Hematopoietic multipotent progenitor cell treated with erythropoietin and hydrocortisone succinate and interleukin-3 and kit ligand, for 15 days (in vitro differentiated cells): ENCODE measurements at regions not wholly inside any gene's neighbourhood (a gene's known extent, or its start where the extent isn't known, plus 50 kb on each side); places are given as distances from the start of the nearest gene placed in this dataset.

ENCODE experiments used
- DNase-seq: peaks from one replicate; pipeline ENCODE4 v3.0.0-alpha.2; 2015; ENCODE audit warnings: low spot score

DNA sequence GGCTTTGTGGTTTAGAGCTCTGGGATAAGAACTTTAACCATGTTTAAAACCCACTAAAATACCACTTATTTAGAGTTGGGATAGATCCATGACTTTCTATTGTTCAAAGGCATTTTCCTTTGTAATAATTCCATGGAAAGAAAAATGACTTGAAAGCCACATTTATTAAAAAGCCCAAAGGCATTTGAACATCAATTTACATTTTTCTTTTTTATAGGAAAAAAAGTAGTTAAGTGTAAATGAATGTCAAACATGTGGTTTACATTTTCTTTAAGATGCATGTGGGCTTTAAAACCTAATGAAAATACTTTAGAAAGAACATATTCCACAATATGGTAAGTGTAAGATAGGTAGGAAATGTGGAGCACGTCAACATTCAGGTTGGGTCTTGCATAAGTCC lies 443.2 kb downstream of the TOX3 start:
- no peak for DNase-seq

DNA sequence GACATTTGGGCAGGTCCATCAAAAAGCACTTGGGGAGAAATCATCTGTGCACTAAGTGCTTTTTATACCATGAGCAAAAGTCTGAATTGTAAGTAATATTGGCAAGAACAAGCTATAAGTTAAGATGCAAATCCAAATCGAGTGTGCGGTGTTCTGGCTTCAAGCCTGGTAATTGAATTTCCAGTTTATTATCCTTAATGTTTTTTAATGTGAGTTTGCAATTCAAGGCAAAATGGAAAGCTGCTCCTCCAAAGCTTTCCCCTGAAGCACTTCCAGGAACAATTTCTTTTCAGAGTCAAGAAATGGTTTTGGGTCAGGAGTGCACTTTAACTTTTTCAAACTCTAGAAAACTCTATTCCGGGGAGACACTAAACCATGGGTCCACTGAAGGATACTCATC lies 445.7 kb downstream of the TOX3 start:
- no peak for DNase-seq

DNA sequence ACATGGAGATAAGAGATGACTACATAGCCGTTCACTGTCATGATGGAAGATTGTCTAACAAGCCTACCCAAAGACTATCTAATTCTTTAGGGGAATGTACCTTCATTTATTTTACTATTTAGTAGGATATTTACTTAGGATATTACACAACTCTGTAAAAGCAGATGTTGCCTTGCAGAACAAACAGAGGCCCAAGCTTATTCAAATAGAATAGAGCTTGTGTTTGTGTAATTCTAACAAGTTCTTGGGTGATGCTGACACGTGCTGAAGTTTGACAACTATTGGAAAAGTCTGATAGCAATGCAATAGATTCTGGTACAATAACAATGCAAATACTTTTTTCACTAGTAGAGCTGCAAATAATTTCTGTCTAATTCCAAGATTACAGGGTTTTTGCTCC lies 447.6 kb downstream of the TOX3 start:
- DNase-seq, result no peak

DNA sequence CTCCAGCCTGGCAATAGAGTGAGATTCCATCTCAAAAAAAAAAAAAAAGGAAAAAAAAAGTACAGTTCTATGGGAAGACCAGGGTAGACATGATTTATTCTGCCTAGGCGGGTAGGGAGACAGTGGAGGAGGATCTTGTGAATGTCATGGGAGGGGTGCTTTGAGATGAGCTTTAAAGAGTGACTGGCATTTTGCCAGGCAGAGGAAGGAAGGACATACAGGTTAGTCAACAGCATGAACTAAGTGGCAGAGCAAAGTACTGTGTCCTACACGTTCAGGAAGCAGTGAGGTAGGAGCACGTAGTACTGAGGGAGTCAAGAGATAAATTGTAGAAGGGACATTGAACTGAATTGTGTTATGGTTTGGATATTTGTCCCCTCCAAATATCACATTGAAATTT lies 451.5 kb downstream of the TOX3 start:
- no peak for DNase-seq

DNA sequence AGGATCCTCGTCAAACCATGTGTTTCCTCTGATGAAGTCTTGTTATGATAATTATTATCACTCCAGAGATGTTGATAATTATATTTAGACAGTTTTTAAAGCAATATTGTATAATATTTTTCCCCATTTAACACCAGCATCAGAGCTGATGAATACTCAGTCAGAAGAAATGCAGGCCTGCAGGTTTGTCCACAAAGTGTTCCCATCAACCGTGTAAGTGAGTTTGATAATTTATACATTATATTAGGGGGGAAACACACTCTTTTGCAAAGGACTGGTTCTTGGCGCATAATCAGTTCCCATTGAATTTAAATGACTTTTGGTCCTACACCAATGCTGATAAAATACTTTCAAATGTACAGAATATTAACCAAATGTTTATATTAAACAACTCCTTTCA lies 454.8 kb downstream of the TOX3 start:
- no peak for DNase-seq

DNA sequence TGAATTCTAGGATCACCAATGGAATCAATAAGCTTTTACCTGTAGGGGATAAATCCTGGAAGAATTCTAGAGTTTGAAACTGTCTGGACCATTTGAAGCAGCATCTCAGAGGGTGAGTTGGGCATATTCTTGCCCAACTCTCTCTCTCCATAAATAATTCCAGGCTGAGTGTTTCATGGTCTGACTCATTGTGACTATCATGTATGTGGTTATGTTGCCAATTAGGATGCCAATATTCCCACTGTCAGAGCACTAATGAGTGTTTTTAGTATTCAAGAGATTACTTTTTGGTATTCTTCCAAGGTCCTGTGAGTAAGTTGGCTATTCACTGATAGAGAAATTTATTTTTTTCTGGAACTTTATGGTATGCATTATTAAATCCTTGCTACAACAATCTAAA lies 456.9 kb downstream of the TOX3 start:
- no peak for DNase-seq

DNA sequence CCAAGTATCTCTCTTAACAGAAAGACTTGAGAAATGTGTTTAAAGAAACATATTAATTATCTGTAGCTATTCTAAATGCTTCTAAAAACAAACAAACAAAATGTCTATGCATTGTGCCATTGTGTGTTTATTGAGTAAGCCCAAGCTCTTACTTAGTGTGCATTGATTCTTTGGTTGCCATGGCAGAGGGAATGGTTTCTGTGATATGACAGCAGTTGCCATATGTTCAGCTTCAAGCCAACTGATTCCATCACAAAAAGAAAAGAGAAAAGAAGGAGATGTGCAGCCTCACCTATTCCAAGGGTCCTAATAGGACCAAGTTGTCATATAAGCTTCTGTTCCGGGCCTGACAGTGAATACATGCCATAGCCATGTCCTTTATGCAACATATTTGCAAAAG lies 457.5 kb downstream of the TOX3 start:
- DNase-seq, result no peak

DNA sequence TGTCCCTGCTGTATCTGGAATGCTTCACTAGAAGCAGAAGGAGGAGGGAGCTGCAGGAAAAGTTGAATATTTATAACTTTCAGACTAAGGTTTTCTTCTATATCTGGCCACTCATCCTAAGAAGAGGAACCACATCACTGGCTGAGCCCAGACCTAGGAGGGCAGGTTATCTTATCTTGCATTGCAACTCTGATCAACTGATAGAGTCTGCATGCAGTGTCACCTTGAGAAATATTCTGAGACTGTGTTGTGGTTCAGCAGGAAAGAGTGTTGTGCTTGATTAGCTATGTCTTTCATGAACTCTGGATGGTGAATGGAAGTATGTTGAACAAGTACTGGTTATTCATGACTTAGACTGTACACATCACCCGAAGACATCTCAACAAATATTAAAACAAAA lies 460.0 kb downstream of the TOX3 start:
- DNase-seq, result no peak

DNA sequence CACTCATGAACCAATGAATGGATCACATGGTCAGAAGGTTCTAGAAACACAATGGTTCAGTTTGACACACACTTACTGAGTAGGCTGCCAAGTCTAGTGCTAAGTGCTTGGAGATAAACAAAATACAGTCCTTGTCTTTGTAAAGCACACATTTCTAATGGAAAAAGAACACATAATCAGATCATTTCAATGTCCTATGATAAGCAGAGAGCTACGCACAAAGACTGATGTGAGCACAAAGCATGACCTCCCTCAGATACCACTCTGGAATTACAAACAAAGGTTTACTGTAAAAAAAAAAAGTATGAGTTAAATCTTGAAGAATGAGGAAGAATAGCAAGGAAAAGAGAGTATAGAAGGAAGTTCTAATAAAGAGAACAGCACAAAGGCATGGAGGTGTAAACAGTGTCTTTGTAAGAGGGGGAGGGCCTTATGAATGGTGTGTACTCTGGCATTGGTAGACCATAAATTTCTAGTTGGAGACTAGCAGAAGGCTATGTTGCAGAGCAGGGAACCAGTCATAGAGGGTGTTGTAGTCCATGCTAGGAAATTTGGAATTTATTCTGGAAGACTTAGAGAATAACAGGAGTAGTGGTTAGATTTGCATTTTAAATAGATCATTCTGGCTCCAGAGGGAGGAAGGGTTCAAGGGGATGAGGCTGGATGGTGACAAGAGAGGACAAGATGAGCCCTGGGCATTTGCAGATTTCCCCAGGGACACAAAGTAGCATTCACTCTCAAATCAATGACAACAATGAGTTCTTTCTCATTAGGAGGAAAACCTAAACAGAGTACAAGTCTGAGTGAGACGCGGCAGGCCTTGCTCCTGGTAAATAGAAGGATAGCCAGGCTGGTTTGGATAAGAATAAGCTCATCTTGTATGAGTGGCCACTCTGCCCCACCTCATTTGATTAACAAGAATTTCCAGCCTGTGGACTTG lies 468.0 kb downstream of the TOX3 start:
- no peak for DNase-seq

DNA sequence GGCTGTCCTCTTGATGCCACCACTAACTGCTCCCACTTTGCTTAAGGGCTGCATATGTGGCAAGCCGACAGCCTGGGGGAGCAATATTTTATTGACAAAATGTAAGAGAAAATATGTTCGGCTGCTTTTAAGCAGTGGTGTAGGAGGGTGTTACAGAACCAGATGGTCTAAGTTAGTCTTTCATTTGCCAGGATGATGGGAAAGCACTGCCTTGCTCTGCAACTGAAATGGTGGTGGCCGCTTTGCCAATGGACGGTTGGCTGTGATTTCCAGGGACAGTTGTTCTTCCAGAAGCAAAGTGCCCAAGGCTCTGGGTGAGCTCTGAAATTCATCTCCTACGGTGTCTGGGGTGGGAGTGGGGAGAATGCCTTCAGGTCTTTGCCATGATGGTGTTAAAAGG lies 469.3 kb downstream of the TOX3 start:
- no peak for DNase-seq

DNA sequence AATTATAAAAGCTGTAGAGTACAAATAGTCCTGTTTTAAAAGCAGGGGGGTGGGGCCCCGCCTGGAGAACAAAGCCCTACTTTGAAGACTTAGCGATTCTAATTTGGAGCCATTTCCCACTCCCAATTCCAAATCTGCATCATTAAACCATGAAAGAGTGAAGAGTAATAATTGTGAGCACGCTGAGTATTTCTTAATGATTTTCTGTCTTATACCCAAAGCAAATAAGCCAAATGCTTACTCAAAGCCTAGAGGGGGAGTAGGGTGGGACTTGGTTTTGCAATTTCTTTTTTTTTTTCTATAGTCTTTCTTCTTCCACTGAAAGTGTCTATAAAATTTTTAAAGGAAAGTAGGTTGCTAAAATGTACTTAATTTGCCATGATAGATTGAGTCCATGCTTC lies 470.1 kb downstream of the TOX3 start:
- no peak for DNase-seq

DNA sequence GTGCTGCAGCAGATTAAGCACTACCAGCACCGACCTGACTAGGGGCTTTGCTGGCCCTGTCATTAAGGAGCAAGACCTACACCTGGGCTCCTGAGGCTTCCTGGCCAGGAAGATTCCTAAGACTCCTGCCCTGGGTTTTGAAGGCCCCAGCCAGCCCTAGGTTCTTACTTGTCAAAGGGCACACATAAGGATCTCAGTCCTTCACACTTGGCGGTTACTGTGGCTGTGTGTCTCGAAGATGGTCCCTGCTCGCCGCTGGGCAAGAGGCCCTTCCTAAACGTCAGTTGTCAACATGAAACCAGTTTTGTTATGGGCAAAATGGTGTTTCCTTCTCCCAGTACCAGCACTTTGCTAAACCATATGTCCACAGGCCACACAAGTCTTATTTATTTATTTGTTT lies 470.6 kb downstream of the TOX3 start:
- DNase-seq, result no peak

DNA sequence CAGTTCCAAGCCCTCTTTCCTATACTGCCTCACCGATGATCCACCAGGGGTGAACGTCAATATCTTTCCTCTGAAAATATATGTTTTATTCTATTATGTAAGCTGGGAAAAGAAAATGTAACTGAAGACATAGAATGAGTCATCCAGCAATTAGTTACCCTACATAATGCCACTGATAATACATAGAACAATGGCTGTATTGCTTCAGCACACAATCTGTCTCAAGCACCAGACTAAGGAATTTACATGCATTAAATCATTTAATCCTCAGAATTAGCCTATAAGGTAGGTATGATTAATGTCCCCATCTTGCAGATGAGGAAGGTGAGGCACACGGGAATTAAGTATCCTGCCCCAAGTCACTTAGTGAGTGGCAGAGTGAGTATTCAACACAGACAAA lies 472.8 kb downstream of the TOX3 start:
- no peak for DNase-seq

DNA sequence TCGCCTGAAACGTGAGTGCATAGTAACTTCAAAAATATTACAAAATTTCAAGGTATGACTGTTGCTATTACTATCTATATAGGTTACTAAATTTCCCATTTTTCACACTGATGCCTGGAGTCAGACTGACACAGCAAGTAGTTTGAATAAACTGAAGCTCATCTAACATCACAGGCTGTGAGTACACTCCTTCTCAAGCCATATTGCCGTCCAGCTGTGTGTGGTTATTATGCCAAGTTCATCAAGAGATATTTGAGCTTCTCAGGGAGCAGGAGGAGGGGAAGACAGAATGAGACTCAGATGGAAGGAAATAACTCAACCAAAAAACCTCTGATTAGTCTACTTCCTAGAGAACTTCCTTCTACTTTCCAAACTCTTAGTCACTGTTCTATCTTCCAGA lies 473.9 kb downstream of the TOX3 start:
- DNase-seq, result no peak

DNA sequence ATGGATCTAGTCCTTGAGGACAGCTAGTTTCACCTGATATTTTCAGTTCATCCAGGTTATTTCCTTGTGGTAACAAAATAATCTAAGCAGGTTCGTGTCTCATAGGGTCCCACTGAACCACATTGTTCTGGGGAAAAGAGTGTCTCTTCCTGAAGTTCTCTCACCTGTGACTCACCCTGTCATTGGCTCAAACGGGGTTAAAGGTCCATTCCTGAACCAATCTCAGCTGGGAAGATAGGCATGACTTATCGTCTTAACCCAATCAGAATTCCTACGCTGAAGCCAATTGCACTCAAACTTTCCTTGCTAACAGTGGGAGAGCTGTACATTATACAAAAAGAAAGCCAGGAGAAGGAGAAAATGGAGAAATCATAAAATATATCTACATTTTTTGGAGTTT lies 475.8 kb downstream of the TOX3 start:
- no peak for DNase-seq

DNA sequence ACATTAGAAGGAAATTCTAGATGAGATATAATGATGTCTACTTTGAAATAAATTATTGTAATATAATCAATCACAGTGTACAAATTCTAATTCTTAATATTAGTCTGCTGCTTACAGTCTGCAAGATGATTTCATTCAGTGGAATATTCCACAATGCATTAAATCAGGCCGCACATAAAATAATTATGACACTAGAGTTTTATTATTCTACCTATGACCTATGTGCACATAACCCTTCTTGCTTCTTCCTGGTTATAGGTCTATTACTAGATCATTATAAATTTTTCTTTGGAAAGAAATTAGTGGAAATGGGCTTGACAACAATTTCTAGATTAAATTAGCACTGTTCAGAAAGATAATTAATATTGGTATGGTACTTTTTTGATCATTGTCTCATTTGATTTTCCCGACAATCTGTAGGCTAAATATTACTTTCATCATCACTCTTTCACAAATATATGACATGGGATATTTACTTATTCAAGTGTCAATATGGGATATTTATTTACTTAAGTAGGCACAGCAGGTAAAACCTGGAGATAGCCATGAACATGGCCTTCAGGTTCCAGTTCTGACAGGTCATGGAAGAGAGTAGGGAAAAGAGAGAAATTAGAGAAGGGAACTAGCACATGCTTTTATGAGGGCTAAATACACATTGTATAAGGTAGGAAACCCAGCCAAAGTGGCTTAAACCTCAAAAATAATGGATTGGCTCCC lies 476.4 kb downstream of the TOX3 start:
- no peak for DNase-seq

DNA sequence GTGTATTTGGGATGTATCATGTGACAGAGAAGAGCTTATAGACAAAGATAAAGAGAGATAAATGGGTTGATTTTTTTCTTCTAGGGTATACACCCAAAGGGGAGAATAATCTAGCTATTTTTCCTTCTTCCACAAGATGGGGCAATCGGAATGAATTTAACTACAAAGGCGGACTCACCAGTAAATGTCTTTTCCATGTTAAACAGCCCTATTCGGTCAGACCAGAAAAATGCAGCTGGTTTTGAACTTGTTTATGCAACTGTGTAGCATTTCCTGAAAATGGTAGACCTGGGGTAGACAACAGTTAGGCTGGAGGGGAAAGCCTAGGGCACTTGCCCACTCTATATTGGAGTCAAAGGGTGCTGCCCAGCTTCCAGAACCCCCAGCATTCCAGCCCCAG lies 477.1 kb downstream of the TOX3 start:
- no peak for DNase-seq

DNA sequence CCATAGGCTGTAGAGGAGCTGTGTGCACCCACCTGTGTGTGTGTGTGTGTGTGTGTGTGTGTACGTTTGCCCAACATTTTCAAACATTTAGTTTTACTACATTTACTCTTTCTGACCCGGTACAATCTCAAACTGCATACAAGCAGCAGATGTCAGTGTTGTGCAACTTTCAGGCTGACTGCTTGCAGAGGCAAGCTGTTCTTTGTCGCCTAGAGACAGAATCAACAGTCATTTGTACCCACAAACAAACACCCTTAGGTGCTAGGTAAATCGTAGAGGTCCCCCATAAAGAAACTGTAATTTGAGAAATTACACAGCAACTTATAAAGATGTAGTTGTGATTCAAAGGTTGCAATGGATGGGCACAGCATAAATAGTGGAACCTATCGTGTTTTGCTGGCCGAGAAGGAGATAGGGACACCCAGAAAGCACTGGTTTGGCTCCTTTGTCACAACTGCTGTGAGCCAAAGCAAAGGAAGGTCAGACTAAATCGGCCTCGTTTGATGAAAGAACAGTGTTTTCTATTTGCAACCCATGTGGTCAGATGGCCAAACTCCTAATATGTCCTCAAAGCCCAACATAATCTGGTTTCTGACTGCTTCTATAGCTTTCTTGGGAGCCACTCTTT lies 478.4 kb downstream of the TOX3 start:
- DNase-seq, result no peak

DNA sequence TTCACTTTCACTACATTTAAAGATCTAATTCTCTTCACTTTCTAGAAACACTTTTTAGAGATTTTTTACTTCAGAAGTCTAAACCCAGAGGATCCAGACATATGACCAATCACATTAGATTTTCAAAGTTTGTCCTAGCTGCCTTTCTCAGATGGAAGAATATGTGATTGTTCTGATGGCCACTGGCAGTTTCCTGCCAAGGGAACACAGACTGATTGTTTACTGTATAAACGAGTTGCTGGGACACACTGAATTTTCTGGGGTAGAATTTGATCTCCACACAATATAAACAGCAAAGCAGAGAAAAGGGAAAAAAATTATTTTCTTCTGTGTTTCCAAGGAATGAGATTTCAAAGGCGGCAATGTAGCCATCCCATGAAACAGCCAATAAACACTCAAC lies 480.0 kb downstream of the TOX3 start:
- no peak for DNase-seq

DNA sequence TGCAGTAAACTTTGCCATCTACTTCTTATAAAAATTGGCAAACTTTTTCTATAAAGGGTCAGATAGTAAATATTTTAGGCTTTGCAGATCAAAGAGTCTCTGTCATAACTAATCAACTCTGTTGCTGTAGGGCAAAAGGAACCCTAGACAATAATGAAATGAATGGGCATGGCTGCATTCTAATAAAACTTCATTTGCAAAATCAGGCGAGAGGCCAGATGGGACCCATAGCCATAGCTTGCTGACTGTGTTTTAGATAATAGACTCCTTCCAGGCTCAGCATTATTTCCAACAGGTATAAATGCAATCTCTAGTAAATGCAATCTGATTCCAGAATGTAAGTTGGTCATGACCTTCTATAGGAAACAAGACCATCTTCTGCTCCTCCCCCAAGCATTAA lies 490.7 kb downstream of the TOX3 start:
- DNase-seq, result no peak

DNA sequence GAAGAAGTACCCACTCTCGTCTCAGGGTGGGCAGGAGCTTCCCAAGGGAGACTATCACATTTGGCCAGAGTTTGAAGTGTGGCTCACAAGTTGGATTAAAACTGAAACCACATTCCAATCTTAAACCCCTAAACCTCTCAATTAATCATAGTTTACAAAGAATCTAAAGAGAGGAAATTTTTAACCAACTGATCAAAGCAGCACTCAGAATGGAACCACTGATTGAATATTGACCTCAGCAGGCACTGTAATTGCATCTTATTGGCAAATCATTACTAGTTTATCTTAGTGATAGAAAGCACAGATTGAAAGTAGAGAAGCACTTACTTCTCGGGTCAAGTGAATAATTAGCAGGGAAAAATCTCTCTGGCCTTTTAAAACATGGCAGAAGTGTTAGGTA lies 491.6 kb downstream of the TOX3 start:
- DNase-seq, result no peak

DNA sequence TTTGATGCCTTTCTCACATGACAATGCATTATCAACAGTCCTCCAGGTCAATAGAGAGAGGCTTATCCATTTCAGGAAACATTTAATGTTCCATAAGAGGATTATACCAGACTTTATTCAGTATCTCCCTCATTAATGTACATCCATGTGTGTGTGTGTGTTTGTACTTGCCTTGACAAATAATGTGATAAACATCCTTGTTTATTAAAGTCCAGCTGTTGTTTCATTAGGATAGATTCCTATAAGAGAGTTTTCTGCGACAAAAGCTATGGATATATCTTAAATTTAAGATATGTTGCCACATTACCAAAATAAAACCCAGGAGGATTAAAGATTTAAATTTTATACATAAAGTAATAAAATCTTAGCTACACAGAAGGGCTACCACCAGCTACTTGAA lies 492.6 kb downstream of the TOX3 start:
- no peak for DNase-seq

DNA sequence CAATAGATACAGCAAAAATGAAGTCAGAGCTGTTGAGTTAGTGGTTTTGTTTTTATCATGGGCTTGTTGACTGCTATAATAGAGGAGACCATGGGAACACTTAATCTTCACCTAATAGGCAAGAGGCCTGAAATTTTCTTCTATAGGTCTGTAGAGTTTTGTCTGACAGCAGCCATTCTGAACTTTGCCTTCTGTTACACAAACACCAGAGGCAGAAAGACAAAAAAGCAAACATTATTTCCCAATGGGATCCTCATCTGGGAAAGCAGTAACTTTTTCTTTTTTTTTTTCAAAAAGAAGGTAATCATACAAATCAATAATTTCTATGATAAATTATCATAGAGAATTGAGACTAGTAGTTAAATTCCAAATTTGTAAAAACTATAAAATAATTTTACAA lies 494.1 kb downstream of the TOX3 start:
- no peak for DNase-seq
